DND-41 (cell line): ENCODE measurements at regions not wholly inside any gene's neighbourhood (a gene's known extent, or its start where the extent isn't known, plus 50 kb on each side); places are given as distances from the start of the nearest gene placed in this dataset.

Experiments used
- CTCF ChIP-seq: IDR thresholded peaks from 2 replicates; pipeline ENCODE4 v1.5.1; 2012; ENCODE audit warnings: borderline replicate concordance, low read length, moderate library complexity, mild to moderate bottlenecking; ENCODE audit not compliant: poor library complexity, severe bottlenecking; ENCODE audit errors: extremely low read depth
- EZH2 ChIP-seq: IDR thresholded peaks from 3 replicates; pipeline ENCODE4 v1.6.1; 2012; ENCODE audit warnings: borderline replicate concordance, low read depth, mild to moderate bottlenecking, moderate library complexity, low read length, inconsistent platforms; ENCODE audit not compliant: severe bottlenecking

GRCh38 chr1:82108843-82109242, 308.1 kb downstream of the ADGRL2 start:
- TF ChIP-seq CTCF (no peak), EZH2 (no peak)
